Psoas muscle (tissue), 7 donors: ENCODE measurements at regions not wholly inside any gene's neighbourhood (a gene's known extent, or its start where the extent isn't known, plus 50 kb on each side); places are given as distances from the start of the nearest gene placed in this dataset.

Experiments
- ATAC-seq, 4 donors: fragments of 200-7000 bp; cut with Tn5 transposase; one replicate each; pipeline ENCODE4 v1.9.1; 2020; ENCODE audit warnings: moderate library complexity in 3 of 4, mild to moderate bottlenecking in 2 of 4
- DNase-seq, 2 donors: peaks; one replicate each; pipeline ENCODE4 v3.0.0-alpha.2; 2020
- H3K27ac ChIP-seq: fragments of 200-600 bp; one replicate; pipeline ENCODE4 v1.8.0; 2022
- H3K27me3 ChIP-seq, 3 donors: fragments of 200-600 bp in 1 of 3; one replicate each; pipeline versions ENCODE4 v1.6.1 to v1.8.0; 2013 to 2022; ENCODE audit warnings: low read length in 2 of 3, mild to moderate bottlenecking in 2 of 3, moderate library complexity in 1 of 3; ENCODE audit not compliant: insufficient read depth in 3 of 3
- H3K36me3 ChIP-seq, 2 donors: fragments of 200-600 bp in 1 of 2; one replicate each; pipeline versions ENCODE4 v1.6.1 to v1.8.0; 2013 to 2022; ENCODE audit warnings: low read depth in 1 of 2, mild to moderate bottlenecking in 1 of 2, moderate library complexity in 1 of 2; ENCODE audit not compliant: insufficient read depth in 1 of 2
- H3K4me1 ChIP-seq: fragments of 200-600 bp; one replicate; pipeline ENCODE4 v1.8.0; 2022
- H3K4me3 ChIP-seq: fragments of 200-600 bp; one replicate; pipeline ENCODE4 v1.8.0; 2022; ENCODE audit warnings: mild to moderate bottlenecking
- H3K9me3 ChIP-seq: fragments of 200-600 bp; one replicate; pipeline ENCODE4 v1.8.0; 2022
- WGBS, 3 donors: extraction: QIAGEN DNeasy Blood & Tissue Kit; methylation state at CpG; one replicate each; pipeline versions ENCODE4 v1.1.6 to v1.1.7; 2013; 5-methylcytosine and 5-hydroxymethylcytosine counted together
- intact Hi-C, 2 donors: fragments of 100-400 bp; cut with DNase I; formaldehyde crosslinking; loops; one replicate each; pipeline versions ENCODE4 v1.11.0 to v1.14.2; 2022
- TF ChIP-seq, protein P1 (sequence below): fragments of 200-600 bp; IDR thresholded peaks from one replicate; pipeline ENCODE4 v1.8.0; 2022; ENCODE audit warnings: antibody characterized with exemption
- donor health status: healthy with polysubstance abuse.
- donor health status: DM: no; HTN: no; CAD: no; lungs with moderate emphysema.
- donor health status: Bipolar disorder and iron deficiency.
- donor health status: healthy.
- donor health status: DM: yes; HTN: yes; CAD: no.
- donor health status: DM: no; HTN: no; CAD: no.
- donor health status: DM: yes; HTN: yes; CAD: no.

DNA sequence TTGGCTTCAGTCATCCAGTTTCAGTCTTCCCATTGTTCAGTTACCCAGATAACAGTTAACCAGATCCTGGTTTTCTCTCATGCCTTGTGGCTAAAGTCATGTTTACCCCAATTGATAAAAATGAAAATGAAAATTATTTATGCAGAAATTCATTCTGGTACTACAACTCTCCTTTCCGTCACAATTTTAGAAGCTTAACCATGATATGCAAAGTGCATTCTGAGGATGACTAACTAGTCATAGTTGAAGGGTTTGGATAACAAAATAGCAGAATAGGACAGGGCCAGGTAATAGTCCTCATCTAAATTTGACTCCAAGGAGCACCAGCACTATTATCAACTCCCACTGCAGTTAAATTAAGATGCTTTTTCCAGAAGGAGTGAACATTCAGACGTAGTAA, 94.7 kb downstream of the NTMT2 start:
- H3K4me3 ChIP-seq = no peak overlapping the region
- TF ChIP-seq, protein P1, sequence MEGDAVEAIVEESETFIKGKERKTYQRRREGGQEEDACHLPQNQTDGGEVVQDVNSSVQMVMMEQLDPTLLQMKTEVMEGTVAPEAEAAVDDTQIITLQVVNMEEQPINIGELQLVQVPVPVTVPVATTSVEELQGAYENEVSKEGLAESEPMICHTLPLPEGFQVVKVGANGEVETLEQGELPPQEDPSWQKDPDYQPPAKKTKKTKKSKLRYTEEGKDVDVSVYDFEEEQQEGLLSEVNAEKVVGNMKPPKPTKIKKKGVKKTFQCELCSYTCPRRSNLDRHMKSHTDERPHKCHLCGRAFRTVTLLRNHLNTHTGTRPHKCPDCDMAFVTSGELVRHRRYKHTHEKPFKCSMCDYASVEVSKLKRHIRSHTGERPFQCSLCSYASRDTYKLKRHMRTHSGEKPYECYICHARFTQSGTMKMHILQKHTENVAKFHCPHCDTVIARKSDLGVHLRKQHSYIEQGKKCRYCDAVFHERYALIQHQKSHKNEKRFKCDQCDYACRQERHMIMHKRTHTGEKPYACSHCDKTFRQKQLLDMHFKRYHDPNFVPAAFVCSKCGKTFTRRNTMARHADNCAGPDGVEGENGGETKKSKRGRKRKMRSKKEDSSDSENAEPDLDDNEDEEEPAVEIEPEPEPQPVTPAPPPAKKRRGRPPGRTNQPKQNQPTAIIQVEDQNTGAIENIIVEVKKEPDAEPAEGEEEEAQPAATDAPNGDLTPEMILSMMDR = no peak
- ATAC-seq = no peak
- intact Hi-C loops = no loop called here
- no peak overlapping the region for H3K27ac ChIP-seq
- no peak for DNase-seq
- no peaks in the 10 kb centered on the region for H3K27me3 ChIP-seq
- WGBS, 3 donors = 64 to 74% (median 69%) methylated on average over 2 of the region's 2 CpGs
- no peaks in the 10 kb centered on the region for H3K36me3 ChIP-seq
- H3K9me3 ChIP-seq = no peaks in the 10 kb centered on the region
- H3K4me1 ChIP-seq = no peaks in the 10 kb centered on the region

DNA sequence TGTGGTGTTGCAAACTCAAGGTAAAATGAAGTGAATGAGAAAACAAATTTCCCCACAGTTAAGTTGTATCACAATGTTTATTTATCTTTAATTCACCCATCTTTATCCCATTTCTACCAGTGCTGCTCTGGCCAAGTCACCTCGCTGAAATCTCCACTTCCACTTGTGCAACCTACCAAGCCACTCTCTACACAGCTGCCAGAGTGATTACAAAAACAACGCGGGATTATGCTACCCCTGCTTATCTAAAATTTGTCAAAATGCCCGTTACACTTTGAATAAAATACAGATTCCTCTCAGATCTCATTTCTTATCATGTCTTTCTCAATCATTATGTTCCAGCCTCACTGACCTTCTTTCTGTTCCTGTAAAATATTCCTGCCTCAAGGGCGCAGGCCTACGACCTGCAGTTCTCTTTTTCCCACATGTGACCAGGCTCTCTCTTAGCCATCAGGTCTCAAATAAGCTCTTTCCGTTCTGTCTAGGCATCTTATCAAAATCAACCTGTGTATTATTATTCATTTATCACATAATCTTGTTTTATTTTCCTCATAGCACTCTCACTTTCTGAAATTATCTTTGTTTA, 95.6 kb downstream of the NTMT2 start:
- Histone ChIP-seq H3K27ac (no peak overlapping the region), H3K27me3 (no peaks in the 10 kb centered on the region), H3K4me3 (no peak overlapping the region), H3K36me3 (no peaks in the 10 kb centered on the region), H3K9me3 (no peaks in the 10 kb centered on the region), H3K4me1 (no peaks in the 10 kb centered on the region)
- ATAC-seq (no peak), DNase-seq (no peak)
- WGBS, 3 donors = 81 to 89% (median 84%) methylated on average over 7 of the region's 7 CpGs
- intact Hi-C loops = no loop called here
- TF ChIP-seq, protein P1 = no peak

DNA sequence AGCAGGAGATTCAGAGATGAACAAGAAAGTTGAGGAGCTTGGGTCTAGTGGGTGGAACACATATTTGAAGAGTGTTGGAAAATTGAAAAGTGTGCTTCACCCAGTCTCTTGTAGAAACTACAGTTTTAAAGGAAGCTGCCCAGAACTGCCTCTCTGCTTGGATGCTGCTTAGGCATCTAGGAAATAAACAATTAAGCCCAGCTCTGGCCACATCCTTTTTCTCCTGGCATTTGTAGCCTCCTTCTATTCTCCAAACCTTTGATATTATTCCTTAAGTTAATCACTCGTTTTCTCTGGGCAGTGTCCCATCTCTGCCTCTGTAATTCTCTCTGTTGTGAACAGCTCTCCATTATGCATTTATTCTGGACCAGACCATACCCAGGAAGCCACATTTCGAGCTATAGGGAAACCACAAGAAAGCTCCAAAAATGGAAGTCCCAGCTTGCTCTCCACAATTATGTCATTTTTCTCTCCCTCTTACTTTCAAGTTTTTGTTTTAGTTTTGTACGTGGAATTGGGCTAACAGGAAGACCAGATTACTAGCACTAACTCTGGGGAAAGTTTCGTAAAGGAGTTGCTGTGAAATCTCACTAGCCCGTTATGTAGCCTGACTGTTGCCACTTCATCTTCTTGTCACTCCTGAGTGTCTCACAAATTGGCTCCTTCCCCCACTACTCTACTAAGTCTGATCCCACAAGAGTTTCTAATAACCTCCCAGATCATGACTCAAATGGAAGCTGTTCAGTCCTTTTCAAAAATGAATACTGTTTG, 102.2 kb downstream of the NTMT2 start:
- Histone ChIP-seq H3K27me3 (no peaks in the 10 kb centered on the region), H3K4me3 (no peak overlapping the region), H3K4me1 (no peaks in the 10 kb centered on the region), H3K27ac (no peak overlapping the region), H3K36me3 (no peaks in the 10 kb centered on the region), H3K9me3 (no peaks in the 10 kb centered on the region)
- TF ChIP-seq, protein P1 = no peak
- 64 to 77% (median 68%) methylated on average over 5 of the region's 5 CpGs for WGBS, 3 donors
- ATAC-seq (no peak), DNase-seq (no peak)
- intact Hi-C loops = no loop called here

DNA sequence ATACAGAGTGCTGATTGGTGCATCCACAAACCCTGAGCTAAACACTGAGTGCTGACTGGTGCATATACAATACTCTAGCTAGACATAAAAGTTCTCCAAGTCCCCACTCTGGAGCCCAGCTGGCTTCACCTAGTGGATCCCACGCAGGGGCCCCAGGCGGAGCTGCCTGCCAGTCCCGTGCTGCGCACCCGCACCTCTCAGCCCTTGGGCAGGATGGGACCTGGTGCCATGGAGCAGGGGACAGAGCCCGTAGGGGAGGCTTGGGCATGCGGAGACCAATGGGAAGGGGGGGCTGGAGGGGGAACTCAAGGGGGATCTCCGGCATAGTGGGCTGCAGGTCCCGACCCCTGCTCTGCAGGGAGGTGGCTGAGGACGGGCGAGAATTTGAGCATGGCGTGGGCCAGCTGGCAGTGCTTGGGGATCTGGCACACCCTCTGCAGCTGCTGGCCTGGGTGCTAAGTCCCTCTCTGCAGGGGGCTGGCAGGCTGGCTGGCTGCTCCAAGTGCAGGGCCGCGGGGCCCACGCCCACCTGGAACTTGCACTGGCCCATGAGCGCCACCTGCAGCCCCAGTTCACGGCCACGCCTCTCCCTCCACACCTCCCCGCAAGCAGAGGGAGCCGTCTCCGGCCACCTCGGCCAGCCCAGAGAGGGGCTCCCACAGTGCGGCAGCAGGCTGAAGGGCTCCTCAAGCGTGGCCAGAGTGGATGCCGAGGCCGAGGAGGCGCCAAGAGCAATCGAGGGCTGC, 104.9 kb downstream of the NTMT2 start:
- Histone ChIP-seq H3K4me1 (no peaks in the 10 kb centered on the region), H3K4me3 (no peak overlapping the region), H3K27ac (no peak overlapping the region), H3K27me3 (no peaks in the 10 kb centered on the region), H3K36me3 (no peaks in the 10 kb centered on the region), H3K9me3 (no peaks in the 10 kb centered on the region)
- peak; percentile 13 to 44 for DNase-seq
- ATAC-seq = no peak
- intact Hi-C loops = no loop called here
- TF ChIP-seq, protein P1 = no peak
- WGBS, 3 donors = 92 to 95% (median 92%) methylated on average over 26 to 28 of the region's 28 CpGs
